22Rv1 (cell line): ENCODE measurements at regions not wholly inside any gene's neighbourhood (a gene's known extent, or its start where the extent isn't known, plus 50 kb on each side); places are given as distances from the start of the nearest gene placed in this dataset.

Experiments
- H3K27ac ChIP-seq: fragments of 450-650 bp; 2 replicates; pipeline ENCODE4 v1.5.1; 2017
- CTCF ChIP-seq: fragments of 450-650 bp; IDR thresholded peaks from 2 replicates; pipeline ENCODE4 v1.5.1; 2017; ENCODE audit warnings: mild to moderate bottlenecking
- ZFX ChIP-seq: fragments of 450-650 bp; IDR thresholded peaks from 2 replicates; pipeline ENCODE4 v1.6.1; 2017; ENCODE audit warnings: antibody characterized with exemption, borderline replicate concordance

DNA sequence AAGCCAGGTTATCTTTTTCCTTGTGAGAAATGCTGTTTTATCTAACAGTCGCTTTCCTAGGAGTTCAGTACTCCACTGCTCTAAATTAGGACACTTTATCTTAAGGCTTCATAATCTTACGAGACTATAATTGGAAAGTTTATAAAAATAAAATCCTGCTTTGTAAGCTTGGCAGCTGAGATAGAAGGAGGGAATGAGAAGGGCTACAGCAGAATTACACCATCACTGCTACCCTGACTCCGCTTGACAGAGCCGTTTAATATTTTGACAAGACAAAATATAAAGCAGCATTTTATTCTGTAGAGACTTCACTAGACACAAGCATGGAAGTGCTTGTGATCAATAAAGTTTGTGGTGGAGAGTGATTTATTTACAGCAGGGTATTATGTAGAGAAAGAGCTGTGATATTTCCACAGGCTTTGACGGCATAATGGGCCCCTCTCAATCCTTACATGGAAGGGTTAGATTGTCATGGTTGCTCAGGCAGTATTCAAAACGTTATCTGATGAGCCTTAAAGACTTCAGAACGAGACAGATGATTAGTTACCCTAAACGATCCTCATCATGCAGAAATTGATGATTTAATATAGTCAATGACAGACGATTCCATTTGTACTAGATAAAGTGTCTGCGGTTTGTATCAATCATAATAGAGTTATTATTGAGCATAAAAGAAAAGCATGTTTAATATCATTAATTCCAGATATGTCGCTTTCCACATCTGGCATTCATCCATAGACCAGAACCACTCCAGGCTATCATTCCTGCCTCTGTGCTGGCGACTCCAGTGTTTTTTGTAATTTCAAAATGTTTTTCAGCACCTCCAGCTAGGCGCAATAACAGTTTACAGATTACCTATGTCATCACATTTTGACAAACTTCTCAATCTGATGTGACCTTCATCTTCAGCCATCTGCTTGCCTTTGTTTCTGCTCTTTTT is 242.2 kb downstream of the FIGN start:
- TF ChIP-seq ZFX (no peak), CTCF (no peak)
- no peak overlapping the region for H3K27ac ChIP-seq

DNA sequence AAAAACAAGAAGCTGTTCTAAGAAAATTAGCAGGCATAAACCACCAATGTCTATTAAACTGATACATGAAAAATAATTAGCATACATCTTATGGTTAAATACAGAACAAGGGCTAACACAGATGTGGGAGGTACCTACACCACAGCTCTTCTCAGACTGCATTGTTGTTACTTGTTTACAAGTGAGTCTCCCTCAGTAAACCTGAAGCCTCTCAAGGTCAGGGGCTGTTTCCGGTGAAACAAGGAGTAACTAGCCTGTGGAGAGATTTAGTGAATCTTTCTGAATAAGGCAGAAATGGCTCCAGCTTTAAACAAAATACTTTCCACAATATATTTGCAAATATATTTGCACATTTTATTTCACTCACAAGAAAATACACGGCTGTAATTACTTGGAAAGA is 244.0 kb downstream of the FIGN start:
- no peak overlapping the region for H3K27ac ChIP-seq
- no peak for TF ChIP-seq ZFX
- TF ChIP-seq CTCF, result no peak

- no peak overlapping the region for H3K27ac ChIP-seq
- TF ChIP-seq ZFX (no peak), CTCF (no peak)
Observed at GRCh38 chr2:163490281-163490680, 245.5 kb downstream of the FIGN start.

DNA sequence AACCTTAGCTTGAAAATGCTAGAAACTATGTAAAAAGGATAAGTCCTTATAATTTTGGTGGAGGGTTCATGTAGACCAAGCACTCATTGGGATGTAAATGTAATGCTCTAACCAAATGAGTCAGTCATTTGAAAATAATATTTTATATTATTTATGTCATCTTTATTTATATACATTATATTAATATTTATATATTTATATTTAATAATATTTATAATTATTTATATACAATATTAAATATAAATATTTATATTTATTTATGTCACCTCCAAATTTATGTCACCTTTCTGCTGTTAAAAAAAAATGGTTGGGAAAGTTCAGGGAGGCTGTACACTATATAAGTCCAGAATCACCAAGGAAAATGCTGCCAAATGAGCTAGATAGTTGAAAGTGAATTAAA is 254.3 kb downstream of the FIGN start:
- no peak for TF ChIP-seq ZFX
- no peak for TF ChIP-seq CTCF
- H3K27ac ChIP-seq, result no peak overlapping the region

DNA sequence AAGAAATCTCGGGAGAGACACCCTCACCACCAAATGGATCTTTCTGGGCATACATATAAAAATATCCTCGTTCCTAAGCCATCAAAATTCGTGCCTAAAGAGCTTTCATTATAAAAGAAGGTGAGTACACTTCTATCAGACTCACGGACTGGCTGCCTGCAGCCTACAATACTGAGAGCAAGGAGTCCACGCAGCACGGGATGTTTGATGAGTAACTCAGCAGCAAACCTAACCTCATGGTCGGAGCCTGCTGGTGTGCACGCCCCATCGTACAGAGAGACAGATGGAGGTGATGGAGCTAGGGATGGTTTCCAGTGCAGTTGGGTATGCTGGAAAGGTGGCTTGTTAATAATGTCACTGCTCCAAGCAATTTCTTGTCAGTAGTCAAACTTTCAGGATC is 256.2 kb downstream of the FIGN start:
- no peak overlapping the region for H3K27ac ChIP-seq
- no peak for TF ChIP-seq CTCF
- TF ChIP-seq ZFX, result no peak

GRCh38 chr2:163475815-163476214 is 260.0 kb downstream of the FIGN start:
- no peak for TF ChIP-seq ZFX
- TF ChIP-seq CTCF, result no peak
- H3K27ac ChIP-seq, result no peak overlapping the region

DNA sequence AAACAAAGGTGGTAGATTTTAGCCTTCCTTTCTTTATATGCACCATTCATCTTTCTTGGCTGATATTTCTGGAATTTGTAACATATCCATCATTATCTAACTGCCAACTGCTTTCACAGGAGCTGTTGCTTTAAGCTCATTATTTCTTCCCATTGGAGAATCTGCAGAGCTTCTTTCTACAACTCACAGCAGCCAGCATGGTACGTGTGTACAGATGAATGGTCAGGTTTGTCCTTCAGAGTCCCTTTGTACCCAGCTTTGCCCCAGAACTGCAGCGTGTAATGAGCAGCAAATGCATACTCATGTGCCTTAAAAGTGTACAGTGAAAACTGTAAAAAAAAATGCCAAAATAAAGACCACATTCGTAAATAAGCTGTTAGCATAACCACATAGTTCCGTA is 260.9 kb downstream of the FIGN start:
- no peak overlapping the region for H3K27ac ChIP-seq
- no peak for TF ChIP-seq ZFX
- no peak for TF ChIP-seq CTCF
